Limb (tissue), 2 donors: ENCODE measurements at regions not wholly inside any gene's neighbourhood (a gene's known extent, or its start where the extent isn't known, plus 50 kb on each side); places are given as distances from the start of the nearest gene placed in this dataset.

Experiments used
- DNase-seq, 2 donors: peaks; one replicate each; pipeline ENCODE4 v3.0.0-alpha.2; 2016; ENCODE audit errors: extremely low spot score in 2 of 2

DNA sequence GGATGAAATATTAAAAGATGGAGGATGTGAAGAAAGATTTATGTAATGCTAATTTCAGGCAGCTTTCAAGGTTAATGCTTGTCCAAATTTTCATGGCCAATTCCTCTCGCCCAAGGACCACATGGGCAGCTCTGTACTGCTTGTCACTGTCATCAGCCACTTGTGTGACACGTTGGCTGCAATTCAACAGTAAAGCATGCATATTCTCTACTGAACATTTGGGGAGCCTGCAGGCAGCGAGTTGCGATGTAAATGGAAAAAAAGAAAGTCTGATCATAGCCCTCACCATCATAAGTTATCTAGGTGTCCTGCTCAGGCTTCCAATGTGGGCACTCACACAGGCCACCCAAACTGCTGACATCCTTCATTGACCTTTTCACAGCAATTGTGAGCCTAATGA is 1026.8 kb upstream of the NR2F2 start:
- no peak for DNase-seq

DNA sequence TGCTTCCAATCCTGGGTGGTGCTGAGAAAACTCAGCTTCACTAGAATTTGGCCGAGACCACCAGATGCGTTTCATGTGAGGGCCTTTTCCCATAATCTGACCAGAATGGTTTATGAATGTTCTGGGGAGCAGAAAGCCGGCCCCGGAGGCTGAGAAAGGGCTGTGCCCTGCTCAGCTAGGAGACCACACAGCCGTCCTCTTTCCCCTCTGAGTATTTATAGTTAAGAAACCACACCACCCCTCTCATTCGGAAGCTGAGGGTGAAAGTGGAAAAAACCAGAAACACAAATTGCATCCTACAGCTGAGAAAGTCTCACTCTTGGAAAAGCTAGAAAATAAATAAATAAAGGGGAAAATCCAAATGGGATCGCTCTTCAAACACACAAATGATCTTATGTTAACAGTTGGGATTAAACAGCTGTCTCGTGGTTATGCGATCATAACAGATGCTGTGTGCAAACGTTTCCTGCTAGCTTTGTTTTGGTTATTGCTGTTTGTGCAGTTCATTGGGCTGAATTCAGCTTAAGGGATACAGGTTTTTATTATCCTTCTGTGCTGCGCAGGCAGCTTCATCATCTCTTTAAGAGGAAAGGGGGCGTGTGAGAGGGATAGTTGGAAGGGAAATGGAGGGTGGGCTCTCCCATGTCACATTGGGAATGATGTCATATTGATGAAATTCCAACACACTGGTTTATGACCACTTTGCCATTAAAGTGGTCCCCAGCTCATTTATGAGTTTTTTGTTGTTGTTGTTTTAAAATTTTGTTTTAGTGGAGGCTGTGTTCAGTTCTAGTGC is 1026.2 kb upstream of the NR2F2 start:
- peak; percentile 53 to 87 for DNase-seq

DNA sequence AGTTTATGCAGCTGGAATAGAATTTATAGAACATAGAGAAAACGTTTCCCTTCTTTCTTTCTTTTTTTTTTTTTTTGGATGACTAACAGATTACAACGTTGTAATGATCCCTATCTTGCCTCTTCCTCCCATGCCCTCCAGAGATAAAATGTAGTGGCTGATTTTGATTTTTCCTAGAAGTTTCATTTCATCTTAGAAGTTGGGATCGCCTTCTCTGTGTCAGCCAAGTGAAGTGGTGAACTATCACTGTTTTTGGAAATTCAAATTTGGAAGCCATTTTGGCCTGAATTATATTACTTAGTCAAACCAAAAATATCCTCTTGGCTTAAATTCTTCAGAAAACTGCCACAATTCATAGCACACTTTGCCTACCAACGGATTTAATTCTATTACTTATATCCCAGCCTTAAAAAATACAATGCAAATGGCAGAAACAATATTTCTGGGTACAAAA is 1025.5 kb upstream of the NR2F2 start:
- no peak for DNase-seq

DNA sequence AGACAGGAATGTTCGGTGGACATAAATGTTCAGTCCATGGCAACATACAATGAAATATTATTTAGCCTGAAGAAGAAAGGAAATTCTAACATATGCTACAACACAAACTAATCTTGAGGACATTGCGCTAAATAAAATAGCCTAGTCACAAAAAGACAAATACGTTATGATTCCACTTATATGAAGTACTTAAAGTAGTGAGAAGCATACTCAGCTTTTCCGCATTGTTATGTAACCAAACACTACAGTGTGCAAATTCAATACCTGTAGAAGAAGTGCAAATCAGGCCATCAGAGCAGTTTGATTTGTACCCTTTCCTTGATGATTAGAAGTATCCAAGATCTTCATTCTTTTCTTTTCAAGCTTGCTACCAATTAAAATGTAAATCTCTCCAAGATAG is 1023.4 kb upstream of the NR2F2 start:
- no peak for DNase-seq

DNA sequence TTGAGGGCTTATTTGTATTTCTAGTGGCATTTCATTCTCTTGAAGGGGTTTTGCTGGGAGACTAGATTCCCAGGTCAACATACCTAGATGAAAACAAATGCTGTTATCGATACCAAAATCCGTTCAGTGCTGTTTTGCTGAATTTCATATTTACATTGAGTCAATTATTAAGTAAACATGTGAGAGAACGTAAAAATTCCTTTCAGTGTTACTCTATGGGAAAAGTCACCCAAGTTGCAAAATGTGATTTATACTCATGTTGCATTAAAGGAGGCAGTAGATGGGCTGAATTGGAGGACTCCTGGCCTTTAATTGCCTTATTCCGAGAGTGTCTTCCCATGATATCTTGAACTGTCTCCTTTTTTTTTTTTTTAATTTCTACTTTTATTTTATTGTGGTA is 1011.3 kb upstream of the NR2F2 start:
- DNase-seq: no peak

DNA sequence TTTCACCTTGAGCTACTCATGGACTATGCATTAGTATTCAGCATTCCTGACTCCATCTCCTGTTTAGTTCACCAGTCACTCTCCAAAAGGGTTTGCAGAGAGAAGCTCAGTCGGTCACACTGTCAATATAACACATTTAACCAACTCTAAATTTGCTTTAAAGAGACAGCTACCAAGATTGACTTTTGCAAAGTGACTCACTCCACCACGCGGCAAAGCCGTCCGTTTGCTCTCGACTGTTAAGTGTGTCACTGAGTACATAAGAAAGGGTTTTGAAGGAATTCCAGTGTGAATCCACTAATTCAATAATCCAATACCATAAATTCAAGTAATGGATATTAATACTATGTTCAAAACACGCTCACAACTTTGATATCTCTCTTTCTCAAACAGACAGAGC is 1006.7 kb upstream of the NR2F2 start:
- no peak for DNase-seq

DNA sequence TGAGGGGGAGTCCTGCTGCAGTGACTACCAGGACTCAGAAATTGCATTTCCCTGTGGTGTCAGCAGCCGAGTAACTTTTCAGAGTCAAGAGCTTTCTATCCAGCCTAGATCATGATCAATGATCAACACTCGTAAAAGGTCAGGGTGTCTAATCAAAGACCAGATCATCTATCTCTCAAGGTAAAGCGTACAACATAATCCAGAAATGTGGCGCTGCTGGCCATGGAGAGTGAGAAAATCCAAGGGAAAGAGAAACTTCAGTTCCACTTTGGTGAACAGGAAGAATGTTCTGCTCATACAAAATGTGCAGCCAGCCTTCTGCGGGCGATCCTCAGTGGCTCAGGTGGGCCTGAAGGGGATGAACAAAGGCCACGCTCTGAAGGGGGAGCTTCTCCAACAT is 1005.8 kb upstream of the NR2F2 start:
- no peak for DNase-seq

DNA sequence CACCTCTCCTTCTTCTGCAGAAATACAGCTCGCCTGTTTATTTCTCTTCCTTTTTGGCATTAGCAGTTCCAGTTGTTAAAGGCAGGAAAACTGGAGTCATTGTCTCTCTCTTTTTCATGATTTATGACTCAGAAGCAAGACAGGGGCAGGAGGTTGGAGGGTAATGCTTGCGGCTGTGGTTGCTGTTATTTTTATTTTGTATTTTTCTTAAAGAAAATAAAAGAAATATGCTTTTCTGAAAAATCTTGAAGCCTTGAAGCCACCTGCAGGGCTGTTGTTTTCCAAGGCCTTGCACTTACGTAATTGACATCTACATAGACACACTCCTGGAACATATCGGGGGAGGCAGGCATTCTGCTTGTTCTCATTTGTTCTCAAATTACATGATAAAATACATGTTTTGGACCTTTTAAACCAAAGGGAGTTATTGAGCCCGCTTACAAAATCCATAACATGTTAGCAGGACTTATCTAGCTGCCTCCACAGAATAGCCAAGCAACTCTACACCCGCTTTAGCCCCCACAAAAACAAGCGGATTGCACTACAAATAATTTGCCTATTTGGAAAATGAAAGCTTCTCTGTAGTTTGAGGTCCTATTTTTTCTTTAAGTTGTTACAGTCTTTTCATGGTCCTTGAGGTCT is 1004.6 kb upstream of the NR2F2 start:
- DNase-seq: peak in 1 of 2 donors; percentile 12

DNA sequence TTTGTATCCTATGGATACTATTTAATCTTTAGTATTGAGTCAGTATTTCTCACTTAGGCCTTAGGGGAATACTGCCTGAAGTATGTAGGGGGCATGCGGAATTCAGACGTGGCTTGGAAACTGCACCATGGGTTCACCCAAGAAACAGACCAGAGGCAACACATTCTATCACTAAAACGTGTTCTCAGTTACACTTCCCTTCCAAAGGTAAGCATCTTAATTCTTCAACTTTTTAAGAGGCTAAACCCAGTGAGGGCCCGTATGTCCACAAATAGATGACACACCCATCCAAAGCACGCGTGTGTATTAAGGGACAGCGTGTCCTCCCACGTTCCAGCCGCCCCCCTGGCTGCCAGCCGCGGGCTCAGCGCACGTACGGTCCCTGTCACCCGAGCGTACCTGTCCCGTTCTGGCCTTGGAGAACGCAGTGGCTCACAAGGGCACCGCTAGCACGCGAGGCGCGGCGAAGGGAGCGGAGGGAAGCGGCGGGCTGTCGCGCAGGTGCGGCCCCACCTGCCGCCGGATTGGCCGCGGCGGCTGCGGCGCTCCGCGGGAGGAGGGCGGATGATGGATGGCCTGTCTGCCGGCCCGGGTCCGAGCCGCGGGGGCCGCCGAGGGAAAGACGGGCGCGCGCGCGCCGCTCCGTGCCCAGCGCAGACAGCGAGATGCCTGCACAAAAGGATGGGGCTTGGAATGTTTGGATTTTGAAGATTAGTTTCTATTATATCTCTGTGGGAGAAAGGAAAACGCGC is 1003.9 kb upstream of the NR2F2 start:
- DNase-seq: peak in 1 of 2 donors; percentile 61

DNA sequence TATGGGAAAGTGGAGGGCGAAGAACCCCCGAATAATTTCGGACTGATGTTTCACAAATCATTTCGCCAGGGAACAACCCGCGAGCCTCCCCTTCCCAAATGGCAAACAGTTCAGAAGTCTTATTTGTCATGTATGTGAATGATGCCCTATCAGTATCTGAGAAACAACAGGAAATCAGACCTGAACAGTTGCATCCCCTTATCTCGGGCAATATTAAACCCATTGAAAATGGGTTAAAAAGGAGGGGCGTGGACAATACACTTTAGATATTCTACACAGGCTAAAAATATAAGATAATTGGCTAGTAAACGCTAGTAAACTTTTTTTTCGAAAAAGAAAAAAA is 1003.3 kb upstream of the NR2F2 start:
- DNase-seq: no peak

DNA sequence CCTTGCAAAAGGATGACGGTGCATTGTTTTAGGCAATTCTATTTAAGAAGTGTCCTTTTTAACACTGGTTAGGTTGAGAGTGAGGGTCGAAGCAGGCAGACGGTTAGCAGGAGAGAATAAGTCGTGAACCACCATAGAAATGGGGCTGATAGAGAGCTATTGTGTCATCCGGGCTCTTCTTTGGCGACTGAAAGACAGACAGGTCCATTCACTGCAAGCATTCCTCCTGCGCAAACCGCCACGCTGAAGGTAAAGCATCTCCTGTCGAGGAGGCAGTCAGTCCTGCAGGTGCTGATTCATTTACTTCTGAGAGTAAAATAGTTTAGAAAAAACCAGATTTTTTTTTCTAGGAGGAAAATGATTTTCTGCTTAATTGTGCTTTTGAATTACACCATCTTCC is 1002.8 kb upstream of the NR2F2 start:
- no peak for DNase-seq

DNA sequence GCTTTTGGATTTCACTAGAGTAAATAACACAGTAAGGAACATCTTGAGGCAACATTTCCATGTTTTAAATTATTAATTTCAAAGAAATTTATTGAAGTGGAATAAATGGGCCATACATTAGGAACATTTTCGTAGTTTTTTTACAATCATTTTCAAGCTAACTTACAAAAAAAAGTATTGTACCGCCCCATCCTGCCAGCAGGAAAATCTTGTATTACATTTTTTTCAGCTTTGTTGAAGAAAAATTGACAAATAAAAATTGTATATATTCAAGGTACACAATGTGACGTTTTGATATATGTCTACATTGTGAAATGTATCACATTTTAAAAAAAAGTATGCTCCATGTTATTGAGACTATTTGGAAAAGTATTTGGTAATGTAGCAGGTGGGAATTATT is 1001.9 kb upstream of the NR2F2 start:
- DNase-seq: no peak

DNA sequence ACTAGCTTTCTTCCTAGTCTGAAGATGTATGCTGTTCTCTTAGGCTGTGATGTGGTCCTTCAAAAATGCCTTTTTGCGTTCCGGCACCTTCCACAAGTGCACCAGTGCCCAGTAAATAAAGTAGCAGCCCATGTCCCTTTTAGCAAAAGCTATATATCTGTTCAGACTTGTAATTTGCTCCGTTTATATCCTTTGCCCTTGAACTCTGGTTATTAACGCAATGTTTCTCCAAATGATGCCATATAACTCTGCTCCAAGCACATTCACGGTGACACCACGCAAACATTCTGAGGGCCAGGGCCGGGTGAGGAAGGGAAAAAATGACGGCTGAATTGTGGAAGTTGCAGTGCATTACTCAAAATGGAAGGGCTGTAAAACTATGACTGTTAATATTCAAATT is 1001.1 kb upstream of the NR2F2 start:
- DNase-seq: no peak

DNA sequence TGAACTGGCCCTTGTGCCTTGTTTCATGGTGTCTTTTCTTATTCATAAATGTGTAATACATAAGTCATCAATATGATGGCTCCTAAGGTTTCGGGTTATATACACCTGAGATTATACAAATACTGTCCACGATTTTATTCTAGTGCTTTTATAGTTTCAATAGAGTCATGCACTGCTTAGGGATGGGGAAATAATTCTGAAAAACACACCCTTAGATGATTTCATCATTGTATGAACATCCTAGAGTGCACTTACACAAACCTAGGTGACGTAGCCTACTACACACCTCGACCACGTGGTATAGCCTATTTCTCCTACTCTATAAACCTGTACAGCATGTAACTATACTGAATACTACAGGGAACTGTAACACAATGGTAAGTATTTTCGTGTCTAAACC is 988.8 kb upstream of the NR2F2 start:
- DNase-seq: no peak

DNA sequence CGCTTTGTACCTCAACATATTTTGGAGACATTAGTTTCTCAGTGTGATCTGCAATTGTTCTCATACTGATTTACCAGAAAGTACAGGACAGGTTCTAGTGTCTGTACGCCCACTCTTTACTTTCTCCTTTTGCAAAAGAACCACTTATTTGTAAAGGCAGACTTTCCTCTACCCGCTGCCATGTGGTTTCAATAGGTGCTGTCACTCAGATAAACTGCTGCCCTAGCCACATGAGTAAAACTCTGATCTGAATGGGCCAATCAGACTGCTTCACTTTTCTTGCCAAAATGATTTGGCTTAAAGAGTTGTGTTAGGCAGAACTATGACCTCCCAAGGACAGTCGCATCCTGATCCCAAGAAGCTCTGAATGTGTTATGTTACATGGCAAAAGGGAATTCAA is 984.6 kb upstream of the NR2F2 start:
- no peak for DNase-seq

DNA sequence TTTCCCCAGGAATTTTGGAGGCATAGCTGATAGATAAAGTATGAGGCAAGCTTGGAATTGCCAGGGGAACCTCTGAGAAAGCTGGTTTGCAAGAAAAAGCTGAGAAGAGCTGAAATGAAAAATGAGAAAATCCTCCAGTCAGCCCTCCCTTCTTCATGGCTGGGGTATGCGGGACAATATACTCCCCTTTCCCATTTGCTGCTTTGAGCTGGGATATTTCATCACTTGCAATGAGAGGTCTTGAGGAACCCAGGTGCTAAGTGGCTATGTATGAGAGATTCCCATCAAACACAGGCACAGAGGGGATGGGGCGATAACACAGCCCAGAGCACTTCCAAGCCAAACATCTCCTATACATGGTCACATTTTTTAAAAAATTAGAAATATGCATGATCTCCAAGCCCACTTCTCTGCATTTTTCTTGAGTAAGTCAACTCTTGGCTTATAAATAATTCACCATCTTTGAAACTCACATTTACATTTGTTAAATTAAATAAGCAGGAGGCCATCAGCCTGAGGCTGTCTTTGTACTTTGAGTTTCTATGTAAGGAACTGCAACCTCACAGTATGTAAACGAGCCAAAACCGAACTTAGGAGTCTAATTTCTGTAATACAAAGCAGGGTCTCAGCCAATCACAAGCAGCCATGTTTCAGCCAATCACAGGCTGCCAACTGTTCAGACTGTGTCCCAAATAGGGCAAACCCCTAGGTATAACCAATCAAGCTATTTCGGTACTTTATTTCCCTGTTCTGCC is 983.6 kb upstream of the NR2F2 start:
- DNase-seq: no peak

DNA sequence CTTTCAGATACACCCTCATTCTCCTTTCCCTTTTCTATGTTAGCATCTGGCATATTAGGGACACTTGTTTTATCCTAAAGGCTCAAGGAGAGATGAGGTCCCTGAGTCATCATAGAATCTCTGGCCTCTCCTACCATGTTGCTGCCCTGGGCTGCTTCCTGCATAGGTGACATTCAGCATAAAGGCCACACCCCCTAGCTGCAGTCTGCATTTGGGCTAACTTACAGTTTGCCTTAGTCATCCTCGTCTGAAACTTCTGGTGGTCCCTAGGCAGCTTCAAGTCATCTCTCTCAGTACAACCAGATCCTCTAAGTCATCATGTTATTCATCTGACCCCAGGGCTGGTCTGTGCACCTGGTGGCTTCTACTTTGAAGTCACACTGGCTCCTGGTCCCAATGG is 982.7 kb upstream of the NR2F2 start:
- no peak for DNase-seq

DNA sequence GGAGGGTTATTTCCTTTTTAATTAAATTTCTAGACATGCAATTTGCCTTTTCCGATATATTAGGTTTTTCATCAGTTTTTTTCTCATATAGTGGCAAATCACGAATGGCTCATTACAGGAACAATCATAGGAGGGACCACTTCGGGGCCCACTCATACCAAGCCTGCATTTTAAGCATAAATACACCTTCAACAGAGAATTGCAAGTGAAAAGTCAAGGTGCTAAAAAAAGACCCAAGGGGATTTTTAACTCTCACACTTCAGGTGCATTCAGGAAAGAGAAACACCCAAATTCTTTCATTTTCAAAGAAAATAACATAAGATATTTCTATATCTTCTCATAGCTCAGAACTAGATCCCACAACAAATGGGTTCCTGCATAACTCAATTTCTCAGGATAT is 979.6 kb upstream of the NR2F2 start:
- no peak for DNase-seq

DNA sequence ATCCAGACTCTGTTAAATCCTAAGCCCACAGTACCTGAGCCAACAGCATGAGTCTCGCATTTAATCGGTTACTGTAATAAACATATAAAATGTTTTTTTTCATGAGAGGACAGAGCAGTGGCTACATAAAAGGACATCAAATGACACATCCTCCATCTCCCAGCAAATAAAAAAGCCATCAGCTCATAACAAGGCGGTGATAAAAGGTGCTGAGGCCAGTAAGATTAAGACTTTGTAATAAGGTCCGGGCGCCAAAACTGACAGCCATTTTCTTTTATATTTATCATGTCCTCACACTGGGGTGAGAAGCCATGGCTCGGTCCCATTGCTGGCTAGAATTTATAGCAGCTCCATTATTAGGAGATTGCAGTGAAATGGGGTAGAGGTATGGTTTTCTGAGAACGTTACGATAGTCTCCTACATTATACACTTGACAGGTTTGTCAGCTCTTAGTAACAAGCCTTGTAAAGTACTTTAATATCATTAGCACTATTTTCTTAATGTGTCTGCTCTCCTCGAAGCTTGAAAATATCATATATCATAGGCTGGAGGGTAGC is 977.8 kb upstream of the NR2F2 start:
- DNase-seq: no peak

DNA sequence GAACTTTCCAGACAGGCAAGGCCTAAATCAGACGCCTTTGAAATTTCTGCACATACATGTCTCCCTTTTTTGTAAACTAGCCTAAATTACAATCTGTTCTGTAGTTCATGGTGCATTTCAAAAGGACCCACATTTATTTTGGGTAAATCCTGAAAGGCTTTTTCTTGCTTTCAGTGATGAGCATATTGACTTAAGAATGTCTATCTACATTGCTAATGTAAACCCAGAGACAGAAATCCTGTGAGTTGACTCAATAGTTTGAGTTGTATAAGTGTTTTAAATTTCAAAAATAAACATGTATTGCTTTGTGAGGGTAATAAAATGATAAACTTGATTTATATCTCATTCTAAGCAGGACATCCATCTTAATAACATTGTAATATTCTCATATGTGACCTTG is 977.0 kb upstream of the NR2F2 start:
- DNase-seq: no peak

DNA sequence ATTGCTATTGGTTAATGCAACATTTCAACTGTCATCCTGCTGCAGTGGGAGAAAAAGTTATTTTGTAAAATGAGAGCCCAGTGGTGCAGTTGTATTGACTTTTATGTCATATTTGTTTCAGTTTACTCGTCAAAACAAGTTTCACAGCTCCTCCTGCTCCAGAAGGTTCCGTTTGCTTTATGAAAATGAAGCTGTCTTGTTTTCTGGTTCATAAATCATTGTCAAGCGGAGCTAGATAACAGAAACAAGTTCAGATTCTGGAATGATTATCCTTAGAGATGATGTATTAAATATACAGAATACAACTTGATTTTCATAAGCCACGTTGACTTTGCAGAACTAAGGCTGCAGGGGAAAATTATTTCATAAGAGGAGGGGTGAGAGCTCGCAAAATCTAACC is 970.5 kb upstream of the NR2F2 start:
- DNase-seq: no peak

DNA sequence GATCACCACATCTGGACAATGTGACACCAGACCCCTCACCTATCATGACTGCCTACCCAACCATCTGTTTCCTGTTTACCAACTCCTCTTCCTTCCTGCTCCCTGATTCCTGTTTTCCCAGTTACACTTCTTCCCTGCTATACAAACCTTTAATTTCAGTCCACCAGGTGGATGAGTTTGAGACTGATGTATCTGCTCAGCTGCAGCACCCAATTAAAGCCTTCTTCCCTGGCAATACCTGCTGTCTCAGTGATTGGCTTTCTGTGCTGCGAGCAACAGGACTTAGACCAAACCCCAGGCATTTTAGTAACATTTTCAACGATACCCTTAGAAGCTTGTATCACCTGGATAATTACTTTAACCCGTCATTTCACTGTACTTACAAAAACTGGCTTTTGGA is 968.2 kb upstream of the NR2F2 start:
- DNase-seq: no peak
